UCSD-AML1 (cell line): ENCODE measurements at regions not wholly inside any gene's neighbourhood (a gene's known extent, or its start where the extent isn't known, plus 50 kb on each side); places are given as distances from the start of the nearest gene placed in this dataset.

Source experiments
- DNase-seq: peaks from one replicate; lab custom pipeline; 2025; ENCODE audit not compliant: unreplicated experiment; lab: John Stamatoyannopoulos, UW

DNA sequence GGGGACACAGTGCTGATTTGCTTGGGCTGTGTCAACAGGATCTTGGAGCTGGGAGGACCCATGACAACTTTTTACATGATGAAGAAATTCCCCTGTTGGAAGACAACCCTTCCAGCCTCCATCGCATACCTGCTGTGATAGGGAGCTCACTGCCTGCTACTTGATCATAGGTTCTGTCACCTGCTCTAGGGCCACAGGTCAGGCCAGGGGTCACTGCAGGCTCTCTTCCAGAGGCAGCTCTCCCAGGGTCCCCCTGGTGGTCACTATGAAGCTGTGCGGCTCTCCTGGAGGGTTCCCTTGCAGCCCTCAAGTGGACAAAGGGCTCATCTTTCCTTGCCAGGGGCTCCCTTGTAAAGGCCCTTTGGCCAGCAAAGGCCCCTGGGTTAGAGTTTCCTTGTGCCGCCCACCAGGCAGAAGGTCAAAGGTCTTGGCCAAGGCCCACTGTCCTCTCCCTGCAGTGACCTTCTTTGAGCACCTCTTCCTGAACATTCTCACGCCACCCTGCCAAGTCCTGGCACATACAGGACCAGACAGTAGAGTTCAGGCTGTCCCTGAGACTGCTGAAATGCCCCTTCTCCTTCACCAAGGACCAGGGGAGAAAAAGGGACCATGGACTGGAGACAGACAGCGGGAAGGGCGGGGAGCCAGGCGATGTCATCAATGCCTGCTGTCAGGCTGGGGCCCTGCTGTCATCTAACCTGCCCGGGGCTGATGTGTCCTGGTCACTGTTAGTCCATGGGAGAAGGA lies 345.1 kb downstream of the DYSF start:
- DNase-seq: peak; percentile 55

DNA sequence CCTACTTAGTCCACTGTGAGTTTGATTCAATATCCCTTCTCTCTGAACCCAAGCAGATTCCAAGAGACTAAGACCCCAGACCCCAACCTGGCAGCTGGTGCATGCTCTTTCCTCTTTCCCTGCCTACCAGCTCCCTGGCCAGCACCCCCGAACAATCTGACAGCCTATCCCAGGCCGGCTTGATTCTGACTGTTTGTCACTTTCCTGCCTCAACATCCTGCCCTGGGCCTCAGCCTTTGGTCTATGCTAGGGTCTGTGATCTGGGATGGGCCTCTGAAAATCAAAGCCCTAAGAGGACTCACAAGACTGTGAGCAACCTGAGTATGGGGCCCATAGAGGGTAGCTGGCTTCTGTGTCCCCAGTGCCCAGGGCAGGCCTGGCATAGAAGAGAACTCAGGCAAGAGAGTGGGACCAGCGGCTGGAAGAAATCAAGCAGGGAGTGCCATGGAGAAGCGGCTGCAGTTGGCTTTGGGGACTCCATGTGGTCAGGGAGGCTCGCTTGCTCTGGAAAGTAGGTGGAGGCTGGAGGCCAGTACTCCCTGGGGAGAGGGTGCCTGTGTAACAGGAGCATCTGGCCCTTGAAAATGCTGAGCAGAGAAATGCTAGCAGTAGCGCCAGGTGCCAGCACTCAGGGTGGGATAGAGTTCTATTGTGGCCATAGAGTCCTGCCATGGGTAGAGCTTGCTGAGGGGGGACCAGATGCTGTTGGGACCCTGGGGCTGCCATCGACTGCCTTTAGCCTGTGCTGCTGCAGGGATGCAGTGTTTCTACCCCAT lies 343.9 kb downstream of the DYSF start:
- DNase-seq: no peak

DNA sequence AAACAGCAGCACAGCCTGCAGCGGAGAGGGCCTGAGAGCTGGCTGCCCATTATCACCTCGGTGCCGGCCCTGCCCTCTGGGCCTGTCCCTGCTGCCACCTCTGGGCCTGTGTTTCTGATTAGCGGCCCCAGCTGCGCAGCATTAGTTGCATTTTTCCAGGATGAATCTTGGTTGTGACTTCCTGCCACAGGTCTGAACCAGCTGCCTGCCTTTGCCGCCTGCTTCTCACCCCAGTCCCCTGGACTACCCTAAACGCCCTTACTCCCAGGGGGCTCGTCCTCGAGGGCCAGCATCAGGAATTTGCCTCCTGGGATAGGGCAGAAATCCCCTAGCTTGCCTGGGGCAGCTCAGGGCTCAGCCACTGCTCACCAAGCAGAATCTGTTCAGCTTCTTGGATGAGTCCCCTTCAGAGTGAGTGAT lies 342.8 kb downstream of the DYSF start:
- DNase-seq: no peak

DNA sequence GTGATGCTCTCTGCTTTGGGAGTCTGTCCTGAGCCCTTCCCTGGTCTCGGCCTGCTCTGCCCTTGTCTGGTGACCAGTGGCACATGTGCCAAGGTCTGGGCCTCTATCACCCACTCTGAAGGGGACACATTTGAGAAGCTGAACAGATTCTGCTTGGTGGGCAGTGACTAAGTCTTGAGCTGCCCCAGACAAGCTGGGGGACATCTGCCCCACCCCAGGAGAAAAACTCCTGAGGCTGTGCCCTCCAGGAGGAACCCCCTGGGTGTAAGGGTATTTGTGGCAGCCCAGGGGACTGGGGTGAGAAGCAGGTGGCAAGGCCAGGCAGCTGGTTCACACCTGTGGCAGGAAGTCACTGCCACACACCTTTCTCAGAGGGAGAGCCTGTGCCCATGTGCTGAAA lies 342.1 kb downstream of the DYSF start:
- DNase-seq: no peak

DNA sequence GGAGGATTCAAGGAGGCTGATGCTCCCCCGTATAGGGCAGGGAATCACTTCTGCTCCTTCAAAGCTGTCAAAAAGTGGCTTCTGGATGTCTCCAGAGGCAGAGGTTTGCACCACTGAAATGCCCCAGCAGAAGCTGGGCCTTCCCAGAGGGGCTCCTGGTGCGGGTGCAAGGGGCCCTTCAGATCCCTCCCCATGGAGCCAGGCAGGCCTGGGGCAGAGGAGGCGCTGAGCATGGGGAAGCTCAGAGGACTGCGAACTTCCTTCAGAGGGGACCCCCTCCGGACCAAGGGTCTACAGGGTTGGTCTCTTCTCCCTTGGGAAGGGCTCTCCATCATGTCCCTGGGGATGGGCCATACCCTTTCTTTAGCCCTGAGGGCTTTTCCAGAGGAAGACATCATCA lies 341.2 kb downstream of the DYSF start:
- DNase-seq: no peak

DNA sequence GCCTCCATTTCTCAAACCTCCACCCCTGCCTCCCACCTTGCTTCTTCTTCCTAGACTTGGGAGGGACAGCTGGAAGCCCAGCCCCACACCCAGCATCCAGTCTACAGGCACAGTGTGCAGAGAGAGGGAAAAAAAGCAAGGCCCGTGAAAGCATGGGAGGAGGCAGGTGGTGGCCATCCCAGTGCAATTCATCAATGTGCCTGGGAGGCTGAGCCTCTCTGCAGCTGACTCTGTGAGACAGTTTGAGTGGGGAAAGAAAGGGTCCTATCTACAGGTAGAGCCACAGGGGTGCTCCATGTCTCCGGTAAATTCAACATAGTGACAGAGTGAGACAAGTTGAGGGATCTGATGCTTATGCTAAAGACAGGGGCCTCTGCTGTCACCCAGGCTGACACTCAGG lies 340.6 kb downstream of the DYSF start:
- DNase-seq: no peak

DNA sequence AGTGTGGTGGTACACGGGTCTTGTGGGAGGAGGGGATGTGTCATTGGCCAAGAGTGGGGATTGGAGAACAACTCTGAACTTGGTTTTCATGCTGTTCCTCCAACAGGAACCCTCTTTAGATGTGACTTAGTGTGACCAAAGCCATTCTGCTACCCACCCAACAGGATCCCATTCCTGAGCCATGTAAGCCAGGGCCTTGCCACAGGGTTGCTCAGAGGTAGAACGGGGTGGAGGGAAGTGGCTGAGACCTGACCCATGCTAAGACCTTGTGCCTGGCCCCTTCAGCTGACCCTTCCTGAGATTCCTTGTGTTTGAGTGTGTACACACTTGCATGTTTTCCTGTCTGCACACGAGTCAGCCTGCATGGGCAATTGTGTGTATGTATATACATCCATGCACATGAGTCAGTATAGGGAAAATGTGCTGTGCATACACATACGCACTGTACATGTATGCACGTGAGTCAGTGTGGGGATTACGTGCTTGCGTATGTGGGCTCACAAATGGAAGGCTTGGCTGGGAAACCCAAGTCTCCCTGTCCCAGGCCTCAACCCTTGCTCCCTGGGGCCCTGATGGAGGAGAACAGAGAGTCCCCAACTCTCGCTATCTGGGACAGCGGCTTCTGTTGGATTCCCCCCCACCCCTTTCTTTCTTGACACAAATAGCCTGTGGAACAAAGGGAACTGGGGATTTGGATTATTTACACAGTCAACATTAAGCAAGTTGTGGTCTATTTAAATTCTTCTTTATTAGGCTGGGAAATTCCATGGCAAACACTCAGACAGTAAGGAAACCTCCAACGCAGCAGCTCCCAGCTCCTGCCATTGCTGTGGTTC lies 339.8 kb downstream of the DYSF start:
- DNase-seq: no peak

DNA sequence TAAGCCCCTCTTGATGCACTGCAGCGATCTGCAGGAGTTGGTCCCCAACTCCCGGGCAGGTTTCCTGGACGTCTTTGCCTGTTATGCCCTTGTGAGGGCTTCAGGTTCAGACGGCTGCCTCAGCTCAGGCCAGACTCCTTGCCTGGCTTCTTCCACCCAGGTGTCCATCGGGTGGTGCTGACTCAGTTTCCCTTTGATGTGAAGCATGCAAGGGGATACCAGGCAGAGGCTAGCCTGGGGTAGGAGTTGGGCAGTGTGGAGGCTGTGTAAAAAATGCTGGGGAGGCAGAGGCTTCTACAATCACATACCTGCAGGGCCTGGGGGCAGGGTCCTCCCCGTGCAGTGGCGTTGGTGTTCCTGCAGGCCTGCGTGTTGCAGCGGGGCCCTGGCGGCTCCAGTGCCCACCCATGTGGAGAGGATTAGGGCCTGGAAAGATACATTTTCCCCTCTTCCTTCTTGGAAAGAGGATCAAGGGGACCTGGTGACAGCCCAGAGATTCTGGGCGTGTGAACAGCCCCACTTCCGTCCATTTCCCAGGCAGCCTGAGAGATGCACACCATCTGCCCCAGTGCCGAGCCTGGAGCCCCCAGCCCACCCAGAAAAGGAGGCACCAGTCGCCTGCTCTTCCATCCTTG lies 338.3 kb downstream of the DYSF start:
- DNase-seq: no peak

DNA sequence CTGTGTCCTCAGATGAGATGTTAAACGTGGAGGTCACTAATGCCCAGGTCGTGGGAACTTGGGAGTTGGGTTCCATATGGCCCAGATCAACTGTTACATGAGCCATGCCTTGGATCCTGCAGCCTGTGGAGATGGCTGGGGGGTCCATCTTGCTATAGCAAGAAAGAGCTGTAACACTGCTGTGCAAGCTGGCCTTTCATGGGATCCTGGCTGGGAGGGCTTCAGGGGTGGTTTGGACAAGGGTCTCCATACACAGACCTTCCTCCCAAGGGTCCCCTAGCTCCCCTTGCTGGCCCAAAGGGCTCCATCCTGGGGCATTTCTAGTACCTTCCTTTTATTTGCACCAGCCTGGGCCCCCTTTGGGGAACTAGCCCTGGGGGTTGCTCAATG lies 337.7 kb downstream of the DYSF start:
- DNase-seq: no peak

DNA sequence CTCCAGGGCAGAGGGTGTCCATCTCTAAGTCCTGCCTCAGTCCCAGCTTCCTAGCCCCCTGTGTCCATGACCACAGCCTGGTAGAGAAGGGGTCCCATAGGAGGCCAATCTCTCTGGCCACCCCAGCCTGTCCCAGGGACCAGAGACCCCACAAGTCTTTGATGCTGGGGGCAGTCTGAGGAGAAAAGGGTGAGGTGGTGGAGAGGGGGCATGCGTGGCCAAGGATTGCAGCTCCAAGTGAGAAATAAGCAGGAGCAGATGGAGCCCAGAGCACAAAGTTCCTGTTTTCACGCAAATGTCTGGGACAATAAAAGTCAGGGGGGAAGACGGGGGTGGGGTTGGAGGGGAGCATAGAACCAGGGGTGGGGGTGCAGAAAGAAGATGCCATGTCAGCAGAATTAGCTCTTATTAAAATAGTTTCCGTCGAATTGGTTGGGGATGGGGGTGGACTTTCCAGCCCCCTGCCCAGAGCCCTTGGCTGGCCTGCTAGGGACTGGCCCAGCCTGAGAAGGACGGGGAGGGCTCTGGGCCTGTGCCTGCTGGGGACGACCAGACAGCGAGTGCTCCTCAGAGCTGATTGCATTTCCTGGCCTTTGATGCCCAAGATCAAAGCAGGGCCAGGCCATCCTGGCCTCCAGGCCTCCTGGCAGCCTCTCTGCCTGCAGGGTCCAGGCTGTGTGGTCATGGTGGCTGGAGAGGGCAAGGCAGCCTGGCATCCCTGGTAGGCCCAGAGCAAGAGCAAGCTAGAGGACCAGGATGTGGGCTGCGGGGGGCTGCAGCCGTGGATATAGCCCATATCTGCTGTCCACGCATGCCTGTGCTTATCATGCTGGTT lies 337.1 kb downstream of the DYSF start:
- no peak for DNase-seq

DNA sequence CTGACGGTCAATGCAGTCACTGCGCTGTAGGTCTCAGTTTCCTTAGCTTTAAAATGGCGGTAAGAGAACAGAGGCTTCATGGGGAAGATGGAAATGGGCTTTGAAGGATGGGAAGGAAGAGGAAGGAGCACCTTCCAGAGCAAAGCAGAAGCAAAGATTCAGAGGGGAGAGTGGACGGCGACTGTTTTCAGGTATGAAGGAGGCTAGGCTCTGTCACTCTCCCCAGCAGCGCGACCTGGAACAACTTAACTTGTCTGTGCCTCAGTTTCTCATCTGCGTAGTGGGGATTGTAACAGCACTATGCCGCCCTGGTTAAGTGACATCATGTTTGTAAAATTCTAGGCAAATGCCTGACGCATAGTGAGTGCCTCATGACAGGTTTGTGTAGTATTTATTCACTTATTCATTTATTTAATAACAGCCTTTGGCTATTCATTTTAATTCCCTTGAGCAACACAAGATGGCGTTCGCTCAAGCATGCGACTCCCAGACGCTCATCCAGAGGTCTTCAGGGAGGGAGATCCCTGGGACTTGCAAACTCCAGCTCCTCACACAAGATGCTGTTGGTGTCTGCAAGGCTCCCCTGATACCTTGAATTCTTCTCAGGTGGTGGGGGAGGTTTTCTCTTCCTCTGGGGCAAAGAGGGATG lies 336.3 kb downstream of the DYSF start:
- DNase-seq: no peak

DNA sequence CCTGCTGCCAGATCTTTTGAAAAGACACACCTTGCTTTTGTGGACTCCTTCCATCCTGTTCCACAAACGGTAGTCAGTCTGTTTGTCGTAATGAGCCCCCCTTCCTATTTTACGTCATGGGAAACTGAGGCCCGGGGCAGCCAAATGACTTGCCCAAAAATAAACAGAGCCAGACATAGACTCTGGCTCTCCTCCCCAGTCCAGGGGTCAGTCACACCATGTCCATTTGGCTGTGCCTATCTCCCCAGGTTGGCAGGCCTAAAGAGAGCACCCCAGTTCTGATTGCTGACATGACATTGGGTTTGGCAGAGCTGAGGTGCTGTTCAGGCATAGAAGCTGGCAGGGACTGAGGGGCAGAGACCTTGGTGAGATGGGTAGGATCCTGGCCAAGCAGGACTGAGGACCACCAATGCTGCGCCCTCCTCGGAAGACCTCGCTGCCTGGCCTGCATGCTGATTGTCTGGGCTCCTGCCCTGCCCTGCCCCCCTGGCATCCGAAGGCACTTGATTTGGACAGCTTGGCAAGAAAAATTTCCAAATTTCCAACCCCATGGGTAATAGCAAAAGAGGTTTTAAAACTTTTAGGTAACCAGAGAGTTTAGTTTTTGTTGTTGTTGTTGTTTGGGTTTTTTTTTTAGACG lies 335.4 kb downstream of the DYSF start:
- DNase-seq: no peak

DNA sequence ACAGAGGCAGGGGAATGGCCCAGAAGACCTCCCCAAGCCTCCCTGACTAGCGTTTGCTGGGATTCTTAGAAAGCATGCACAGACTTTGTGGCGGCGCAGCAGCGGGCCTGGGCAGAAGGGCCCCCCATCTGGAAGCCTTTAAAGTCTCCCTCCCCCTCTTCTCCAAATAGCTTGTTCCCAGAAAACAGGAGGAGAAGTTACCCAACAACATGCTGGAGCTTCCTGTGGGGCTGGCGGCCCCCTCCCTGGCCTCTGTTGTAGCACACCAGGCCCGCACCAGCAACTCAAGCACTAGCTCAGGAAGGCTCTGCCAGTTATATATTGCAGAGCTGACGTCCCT lies 334.8 kb downstream of the DYSF start:
- no peak for DNase-seq

DNA sequence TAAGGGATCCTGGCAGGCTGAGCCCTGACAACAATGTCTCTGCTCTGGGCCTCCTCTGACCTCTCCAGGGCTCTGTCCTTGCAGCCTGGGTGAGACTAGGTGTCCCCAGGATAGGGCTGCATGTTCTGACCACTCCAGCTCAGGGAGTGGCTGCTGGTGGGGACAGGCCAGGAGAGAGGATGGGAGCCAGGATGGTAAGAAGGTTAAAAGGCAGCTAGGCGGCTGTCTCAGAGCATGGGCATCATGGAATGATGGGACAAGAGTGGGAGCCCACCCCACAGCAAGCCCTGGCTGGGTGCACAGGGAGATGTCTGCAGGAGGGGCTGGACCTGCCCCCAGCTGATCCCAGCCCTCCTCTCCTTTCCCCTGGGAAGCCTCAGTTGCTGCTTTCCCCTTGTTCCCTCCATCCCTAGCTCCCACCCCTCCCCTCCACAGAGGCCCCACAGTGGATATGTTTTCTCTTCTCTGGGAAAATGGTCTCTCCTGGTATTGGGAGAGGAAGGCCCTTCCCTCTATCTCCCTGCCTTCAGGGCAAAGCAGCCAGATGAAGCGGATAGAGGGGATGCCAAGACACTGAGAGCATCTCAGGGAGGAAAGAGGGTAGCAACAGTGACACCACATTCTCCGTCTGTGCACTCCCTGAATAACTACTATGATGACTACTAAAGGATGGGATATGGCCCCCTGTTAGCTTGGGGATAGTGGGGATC lies 334.3 kb downstream of the DYSF start:
- no peak for DNase-seq

DNA sequence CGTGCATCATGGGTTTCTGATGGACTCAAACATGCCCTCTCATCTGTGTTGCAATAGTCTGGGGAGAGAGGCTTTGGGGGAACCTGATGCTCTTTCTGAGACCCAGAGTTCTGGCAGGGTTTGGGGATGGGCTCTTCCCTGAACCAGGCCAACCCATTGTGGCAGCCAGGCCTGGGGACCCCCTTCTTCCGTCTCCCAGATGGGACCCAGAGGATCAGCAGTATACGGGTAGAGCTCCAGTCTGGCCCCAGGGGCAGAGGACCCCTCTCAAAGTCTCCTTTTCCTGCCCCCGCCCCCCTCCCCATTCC lies 333.7 kb downstream of the DYSF start:
- no peak for DNase-seq

DNA sequence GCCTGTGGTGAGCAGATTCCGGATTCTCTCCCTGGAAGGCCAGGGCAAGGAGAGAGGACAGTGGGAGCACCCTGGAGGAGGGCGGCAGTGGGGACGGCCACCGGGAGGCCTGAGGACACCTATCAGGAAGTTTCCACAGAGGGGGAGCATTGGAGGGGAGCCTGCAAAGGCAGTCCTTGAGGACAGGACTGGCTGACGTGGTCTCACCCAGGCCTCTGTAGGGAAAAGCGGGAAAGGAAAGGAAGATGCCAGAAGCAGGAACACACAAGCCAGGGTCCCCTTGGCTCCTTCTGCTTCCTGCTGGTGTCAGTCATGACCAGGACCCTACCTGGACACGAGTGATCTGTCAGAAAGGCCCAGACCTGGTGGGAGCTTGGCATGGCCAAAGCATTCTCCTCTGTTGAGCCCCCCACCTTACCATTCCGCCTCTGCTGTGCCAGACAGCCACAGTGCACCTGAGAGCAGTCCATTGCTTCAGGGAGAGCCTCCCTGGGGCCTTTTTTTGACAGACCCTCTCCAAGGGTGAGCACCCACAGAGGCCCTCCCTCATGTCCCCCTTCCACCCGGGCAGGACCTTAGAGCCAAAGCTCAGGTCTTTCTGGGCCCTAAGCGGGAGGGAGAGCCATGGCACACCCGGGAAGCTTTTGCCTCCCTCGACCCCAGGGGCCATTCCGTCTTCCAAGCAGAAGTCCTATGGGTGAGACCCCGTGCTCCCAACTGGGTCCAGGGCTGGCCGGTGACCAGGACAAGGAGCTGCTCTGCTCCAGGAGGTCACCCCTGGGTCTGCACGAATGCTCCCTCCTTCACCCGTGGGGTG lies 333.1 kb downstream of the DYSF start:
- DNase-seq: no peak

DNA sequence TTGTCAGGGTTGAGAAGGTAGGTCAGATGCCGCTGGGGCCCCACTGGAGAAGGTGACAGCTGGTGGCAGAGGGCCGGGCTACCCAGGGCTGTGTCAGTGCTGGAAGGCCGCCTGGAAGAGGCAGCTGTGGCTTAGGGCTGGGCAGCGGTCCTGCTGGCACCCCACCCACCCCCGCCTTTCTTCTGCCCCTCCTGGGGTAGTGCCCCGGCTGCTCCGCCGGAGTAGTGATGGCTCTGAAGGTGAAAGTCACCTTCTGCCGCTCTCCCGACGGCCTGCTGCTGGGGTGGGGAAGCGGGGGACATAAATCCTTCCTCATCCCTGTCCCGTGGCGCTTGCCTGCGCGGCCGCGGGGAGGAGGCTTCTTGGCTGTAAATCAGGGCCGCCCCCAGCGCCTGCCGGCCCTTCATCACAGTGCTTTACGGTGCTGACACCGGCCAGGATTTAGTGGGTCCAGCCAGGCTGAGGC lies 332.2 kb downstream of the DYSF start:
- DNase-seq: no peak
